Keratinocyte (primary cell): ENCODE measurements at regions not wholly inside any gene's neighbourhood (a gene's known extent, or its start where the extent isn't known, plus 50 kb on each side); places are given as distances from the start of the nearest gene placed in this dataset.

ENCODE experiments used
- DNase-seq: peaks from one replicate; pipeline ENCODE4 v3.0.0-alpha.2; 2011; ENCODE audit warnings: low read depth, missing footprints, low spot score
- FAIRE-seq: peaks from 2 replicates; lab custom pipeline; 2011; peaks lifted over from hg19 to GRCh38; lab: Jason Lieb, UNC
- H2AFZ ChIP-seq: 2 replicates; pipeline ENCODE4 v1.6.0; 2012; ENCODE audit warnings: low read length, control low read depth, inconsistent platforms; ENCODE audit not compliant: control insufficient read depth
- H3K27ac ChIP-seq: 2 replicates; pipeline ENCODE4 v1.5.1; 2011; ENCODE audit warnings: low read length; ENCODE audit not compliant: control insufficient read depth, insufficient read depth
- H3K27me3 ChIP-seq: 3 replicates; pipeline ENCODE4 v1.6.0; 2011; ENCODE audit warnings: low read length; ENCODE audit not compliant: control insufficient read depth, insufficient read depth; ENCODE audit errors: extremely low read depth
- H3K36me3 ChIP-seq, 2 experiments: 2 replicates in 1 of 2; 3 replicates in 1 of 2; pipeline ENCODE4 v1.5.1; 2011; ENCODE audit warnings: low read length in 2 of 2, mild to moderate bottlenecking in 1 of 2; ENCODE audit not compliant: control insufficient read depth in 2 of 2, insufficient read depth in 2 of 2; ENCODE audit errors: extremely low read depth in 1 of 2
- H3K4me1 ChIP-seq: 3 replicates; pipeline ENCODE4 v1.5.1; 2011; ENCODE audit warnings: low read length; ENCODE audit not compliant: control insufficient read depth, insufficient read depth; ENCODE audit errors: extremely low read depth
- H3K4me2 ChIP-seq: 3 replicates; pipeline ENCODE4 v1.6.0; 2011; ENCODE audit warnings: low read depth, low read length; ENCODE audit not compliant: control insufficient read depth, insufficient read depth; ENCODE audit errors: extremely low read depth
- H3K4me3 ChIP-seq, 3 experiments: fragments of 200-600 bp in 1 of 3; sonication (generic) in 1 of 3; 2 replicates in 2 of 3; 3 replicates in 1 of 3; pipeline ENCODE4 v1.5.1; 2011 to 2016; ENCODE audit warnings: low read length in 3 of 3, mild to moderate bottlenecking in 3 of 3, control low read depth in 2 of 3, inconsistent platforms in 1 of 3, low read depth in 1 of 3, mixed read lengths in 1 of 3, mixed run types in 1 of 3, moderate library complexity in 1 of 3; ENCODE audit not compliant: control insufficient read depth in 2 of 3, insufficient read depth in 2 of 3; ENCODE audit errors: extremely low read depth in 1 of 3
- H3K79me2 ChIP-seq: 2 replicates; pipeline ENCODE4 v1.6.0; 2012; ENCODE audit warnings: low read length; ENCODE audit not compliant: control insufficient read depth, insufficient read depth
- H3K9ac ChIP-seq: 3 replicates; pipeline ENCODE4 v1.6.0; 2011; ENCODE audit warnings: low read length; ENCODE audit not compliant: control insufficient read depth, insufficient read depth; ENCODE audit errors: extremely low read depth
- H3K9me1 ChIP-seq: 3 replicates; pipeline ENCODE4 v1.6.0; 2011; ENCODE audit warnings: low read length; ENCODE audit not compliant: control insufficient read depth, insufficient read depth; ENCODE audit errors: extremely low read depth
- H3K9me3 ChIP-seq: 2 replicates; pipeline ENCODE4 v1.5.1; 2012; ENCODE audit warnings: low read depth, low read length; ENCODE audit not compliant: control insufficient read depth
- H4K20me1 ChIP-seq: 3 replicates; pipeline ENCODE4 v1.6.0; 2011; ENCODE audit warnings: low read length; ENCODE audit not compliant: control insufficient read depth, insufficient read depth; ENCODE audit errors: extremely low read depth
- CTCF ChIP-seq, 3 experiments: IDR thresholded peaks in 1 of 3; conservative IDR thresholded peaks in 1 of 3; optimal IDR thresholded peaks in 1 of 3; 2 replicates in 2 of 3; 3 replicates in 1 of 3; pipeline versions ENCODE3 to v1.5.1; 2011; ENCODE audit warnings: low read length in 3 of 3, mild to moderate bottlenecking in 3 of 3, moderate library complexity in 2 of 3, control low read depth in 1 of 3, inconsistent platforms in 1 of 3; ENCODE audit not compliant: insufficient read depth in 2 of 3; ENCODE audit errors: extremely low read depth in 1 of 3
- EZH2 ChIP-seq: IDR thresholded peaks from one replicate; pipeline ENCODE4 v1.6.1; 2012; ENCODE audit warnings: inconsistent platforms, mild to moderate bottlenecking, low read length, moderate library complexity
- dilution Hi-C: fragments of 300-500 bp; cut with MboI; formaldehyde crosslinking; loops from one replicate; pipeline ENCODE4 v1.7.0; 2020; ENCODE audit warnings: low sequenced_read_pairs; ENCODE audit not compliant: extremely low pct_ligation_motif_present

DNA sequence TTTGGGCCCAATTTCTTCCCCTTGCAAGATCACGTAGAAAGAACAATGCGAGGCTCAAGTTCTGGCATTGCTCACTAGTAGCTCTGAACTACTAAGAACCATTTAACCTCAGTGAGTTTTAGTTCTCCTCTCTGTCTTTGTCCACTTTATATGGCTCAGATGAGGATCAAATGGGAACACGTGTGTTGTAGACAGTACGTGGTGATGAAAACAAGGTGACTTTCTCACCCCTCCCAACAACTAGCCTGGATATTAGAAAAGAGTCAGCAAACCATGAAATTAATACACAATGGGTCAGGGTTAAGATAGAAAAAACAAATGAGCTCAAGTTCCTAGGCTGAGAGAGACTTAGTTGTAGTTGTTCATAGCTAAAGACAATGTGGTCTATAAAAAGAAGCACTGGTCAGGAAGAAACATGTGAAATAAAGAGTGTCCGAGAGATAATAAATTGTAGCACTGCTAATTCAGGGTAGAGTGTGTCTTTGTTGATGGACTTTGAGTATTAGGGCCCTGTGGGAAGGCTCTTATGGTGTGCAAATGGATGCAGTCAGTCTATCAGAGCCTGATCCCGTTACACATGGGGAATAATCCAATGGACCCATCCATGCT is 417.0 kb downstream of the HAPSTR1 start:
- no peaks in the 10 kb centered on the region for H3K9me3 ChIP-seq
- no peaks in the 10 kb centered on the region for H3K9me1 ChIP-seq
- FAIRE-seq: no peak
- TF ChIP-seq CTCF (optimal IDR thresholded peaks at IDR 0.05 in 1 of 3, IDR thresholded peaks at IDR 0.05 in 1 of 3, conservative IDR thresholded peaks at IDR 0.05 in 1 of 3; ENCODE audit: extremely low read depth in 1 of 3, insufficient read depth in 2 of 3, low read length in 3 of 3): no peak
- no peak for TF ChIP-seq EZH2
- no peak overlapping the region for H2AFZ ChIP-seq
- H4K20me1 ChIP-seq: no peaks in the 10 kb centered on the region
- no peaks in the 10 kb centered on the region for H3K27me3 ChIP-seq
- no peaks in the 10 kb centered on the region for H3K36me3 ChIP-seq
- H3K9ac ChIP-seq: no peak overlapping the region
- no peak overlapping the region for H3K4me3 ChIP-seq
- no peak overlapping the region for H3K27ac ChIP-seq
- no peak overlapping the region for H3K4me2 ChIP-seq
- H3K4me1 ChIP-seq: no peaks in the 10 kb centered on the region
- dilution Hi-C loops: no loop called here
- no peak for DNase-seq
- no peaks in the 10 kb centered on the region for H3K79me2 ChIP-seq

DNA sequence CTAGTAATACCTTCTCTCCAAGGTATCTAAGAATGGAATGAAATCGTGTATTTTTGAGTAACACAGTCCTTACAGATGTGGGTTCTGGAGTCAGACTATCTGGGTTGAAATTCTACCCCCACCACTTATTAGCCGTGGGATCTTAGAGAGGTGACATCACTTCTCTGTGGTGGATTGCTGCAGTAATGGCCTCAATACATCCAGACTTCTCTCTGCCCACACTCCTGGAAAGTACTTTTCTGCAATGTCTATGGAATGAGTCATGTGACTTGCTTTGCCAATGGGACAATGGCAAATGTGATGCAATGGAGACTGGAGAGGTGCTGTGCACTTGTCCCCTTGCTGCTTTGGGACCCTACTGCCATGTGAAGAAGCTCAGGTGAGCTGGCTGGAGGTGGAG is 418.2 kb downstream of the HAPSTR1 start:
- Histone ChIP-seq H3K9ac (no peak overlapping the region), H3K27ac (no peak overlapping the region), H3K9me3 (no peaks in the 10 kb centered on the region), H3K36me3 (no peaks in the 10 kb centered on the region), H3K79me2 (no peaks in the 10 kb centered on the region), H4K20me1 (no peaks in the 10 kb centered on the region), H3K4me2 (no peak overlapping the region), H3K9me1 (no peaks in the 10 kb centered on the region), H3K4me1 (no peaks in the 10 kb centered on the region), H3K4me3 (no peak overlapping the region), H3K27me3 (no peaks in the 10 kb centered on the region), H2AFZ (no peak overlapping the region)
- no peak for DNase-seq
- no peak for FAIRE-seq
- dilution Hi-C loops: no loop called here
- TF ChIP-seq CTCF (optimal IDR thresholded peaks at IDR 0.05 in 1 of 3, IDR thresholded peaks at IDR 0.05 in 1 of 3, conservative IDR thresholded peaks at IDR 0.05 in 1 of 3; ENCODE audit: extremely low read depth in 1 of 3, insufficient read depth in 2 of 3, low read length in 3 of 3): no peak
- TF ChIP-seq EZH2: no peak
